SH-SY5Y (cell line): ENCODE measurements at regions not wholly inside any gene's neighbourhood (a gene's known extent, or its start where the extent isn't known, plus 50 kb on each side); places are given as distances from the start of the nearest gene placed in this dataset.

Experiments
- GATA2 ChIP-seq: IDR thresholded peaks from 2 replicates; pipeline ENCODE4 v1.6.1; 2011; ENCODE audit warnings: mild to moderate bottlenecking, low read depth, low read length
- GATA3 ChIP-seq: IDR thresholded peaks from 2 replicates; pipeline ENCODE4 v1.6.1; 2011; ENCODE audit warnings: low read depth, mild to moderate bottlenecking, low read length, moderate library complexity

GRCh38 chr9:80789831-80790230 lies 899.5 kb downstream of the TLE1 start:
- TF ChIP-seq GATA3 = no peak
- no peak for TF ChIP-seq GATA2
